GM19455 (cell line): ENCODE measurements at regions not wholly inside any gene's neighbourhood (a gene's known extent, or its start where the extent isn't known, plus 50 kb on each side); places are given as distances from the start of the nearest gene placed in this dataset.

ENCODE experiments used
- ATAC-seq: cut with Tn5 transposase; IDR thresholded peaks from one replicate; pipeline ENCODE4 v1.9.1; 2021; ENCODE audit not compliant: unreplicated experiment

DNA sequence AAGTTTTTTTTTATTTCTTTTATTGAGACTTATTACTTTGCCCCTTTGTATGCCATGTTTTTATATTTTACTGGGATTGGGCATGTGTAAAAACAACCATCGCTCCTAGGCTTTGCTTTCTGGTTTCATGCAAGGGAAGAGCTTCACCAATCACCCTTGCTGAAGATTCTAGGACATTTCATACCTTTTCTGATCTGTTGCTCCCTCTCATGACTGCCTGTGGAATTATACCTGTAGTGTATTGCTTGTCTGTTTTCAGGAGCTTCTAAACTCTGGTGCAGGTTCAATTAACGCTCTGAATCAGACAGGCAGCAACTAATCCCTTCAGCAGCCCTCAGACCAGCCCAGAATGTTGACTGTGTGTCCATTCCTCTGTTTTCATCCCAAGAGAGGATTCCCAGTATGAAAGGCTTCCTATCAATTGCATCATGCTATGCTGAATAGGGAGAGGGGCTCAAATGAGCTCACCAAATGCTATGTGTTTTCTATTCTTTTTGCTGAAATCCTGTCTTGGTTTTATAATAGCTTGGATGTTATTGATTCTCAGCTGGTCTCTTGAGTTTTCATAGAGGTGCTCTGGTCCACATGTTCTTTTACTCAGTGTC lies 572.9 kb upstream of the CDH6 start:
- ATAC-seq = no peak

DNA sequence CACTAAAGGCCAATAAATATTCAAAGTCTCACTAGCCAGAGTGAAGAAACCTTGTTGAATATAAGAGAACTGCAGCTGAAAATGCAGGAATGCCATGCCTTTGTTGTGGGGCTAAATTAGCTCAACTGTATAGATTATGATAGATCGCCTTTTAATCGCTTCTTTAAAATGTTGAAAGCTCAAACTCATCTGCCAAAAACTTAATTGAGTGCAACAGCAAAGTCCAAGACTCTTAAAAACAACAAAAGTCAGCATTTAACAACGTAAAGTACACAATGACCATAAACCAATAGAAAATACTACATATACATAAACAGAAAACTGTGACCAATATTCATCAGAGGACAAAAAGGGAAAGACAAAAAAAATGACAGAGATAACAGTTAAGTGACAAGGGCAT lies 585.0 kb upstream of the CDH6 start:
- ATAC-seq = no peak

DNA sequence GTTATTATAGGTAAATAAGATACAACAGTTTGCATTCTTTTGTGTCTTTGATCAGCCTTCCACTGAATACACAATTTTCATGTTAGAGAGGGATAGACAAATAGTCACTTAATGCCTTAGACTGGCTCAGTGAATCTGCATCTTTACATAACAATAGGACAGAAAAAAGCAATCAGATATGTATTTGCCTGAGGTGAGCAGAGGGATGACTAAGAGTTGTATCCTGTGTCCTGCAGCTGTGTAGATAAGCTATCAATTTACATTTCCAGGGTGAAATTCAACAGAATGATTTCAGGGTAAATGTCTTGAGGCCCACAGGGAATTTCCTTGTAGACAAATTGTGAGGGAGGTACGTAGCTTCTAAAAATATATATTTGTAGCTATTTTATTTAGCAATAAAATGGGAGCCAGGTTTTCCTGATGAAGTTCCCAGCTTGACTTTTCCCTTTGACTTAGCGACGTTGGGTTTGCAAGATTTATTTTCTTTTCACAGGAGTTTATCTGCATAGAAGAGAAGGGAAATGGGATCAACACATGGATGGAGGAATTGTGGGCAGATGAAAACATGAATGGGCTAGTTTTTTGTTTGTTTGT lies 586.1 kb upstream of the CDH6 start:
- no peak for ATAC-seq

DNA sequence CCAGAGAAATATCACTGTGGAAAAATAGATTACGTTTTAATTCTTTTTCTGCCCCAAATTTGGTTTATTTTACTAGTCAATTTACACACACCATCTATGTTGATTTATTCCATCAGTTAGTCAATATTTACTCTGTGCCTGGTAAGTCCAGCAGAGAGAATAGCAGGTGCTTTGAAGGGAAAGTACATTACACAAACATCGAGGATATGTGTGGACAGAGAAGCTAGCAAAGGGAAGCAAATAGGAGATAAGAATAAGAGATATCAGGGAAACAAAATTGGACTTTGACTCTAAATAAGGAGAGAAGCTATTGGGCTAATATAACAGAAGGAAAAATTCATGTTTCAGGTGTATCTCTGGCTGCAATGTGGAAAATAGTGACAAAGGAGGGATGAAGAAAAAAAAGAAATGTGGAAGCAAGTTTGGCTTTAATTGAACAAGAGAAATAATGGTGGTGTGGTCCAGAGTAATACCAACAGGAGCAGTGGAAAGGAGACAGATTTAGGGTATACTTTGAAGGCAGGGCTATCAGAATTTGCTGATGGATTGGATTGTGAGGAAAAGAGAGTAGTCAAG lies 587.7 kb upstream of the CDH6 start:
- no peak for ATAC-seq

DNA sequence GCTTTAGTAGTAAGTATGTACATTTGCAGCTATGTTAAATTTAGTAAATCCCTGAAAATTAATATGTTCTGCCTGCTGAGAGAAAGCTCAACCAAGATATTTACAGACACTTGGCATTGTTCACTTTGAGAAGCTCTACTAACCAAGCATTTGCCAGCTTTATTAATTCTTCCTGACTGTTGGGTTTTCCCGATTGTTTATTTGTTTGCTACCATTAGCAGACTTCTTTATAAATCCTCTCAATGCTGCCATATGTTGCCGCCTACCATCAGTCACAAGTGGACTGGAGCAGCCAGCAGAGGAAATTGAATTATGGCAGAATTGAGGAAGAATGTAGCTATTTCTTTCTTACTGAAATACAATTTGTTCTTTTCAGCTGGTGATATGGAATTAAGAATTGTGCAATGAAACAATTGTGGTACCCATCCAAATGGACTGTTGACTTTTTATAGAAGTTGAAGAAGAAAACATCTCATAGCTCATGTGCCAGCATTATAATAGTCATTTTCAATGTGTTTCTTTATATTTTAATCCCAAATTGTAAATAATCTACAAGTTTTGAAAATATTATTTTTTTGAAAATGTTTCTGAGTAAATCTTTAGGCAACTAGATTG lies 588.7 kb upstream of the CDH6 start:
- ATAC-seq = no peak

DNA sequence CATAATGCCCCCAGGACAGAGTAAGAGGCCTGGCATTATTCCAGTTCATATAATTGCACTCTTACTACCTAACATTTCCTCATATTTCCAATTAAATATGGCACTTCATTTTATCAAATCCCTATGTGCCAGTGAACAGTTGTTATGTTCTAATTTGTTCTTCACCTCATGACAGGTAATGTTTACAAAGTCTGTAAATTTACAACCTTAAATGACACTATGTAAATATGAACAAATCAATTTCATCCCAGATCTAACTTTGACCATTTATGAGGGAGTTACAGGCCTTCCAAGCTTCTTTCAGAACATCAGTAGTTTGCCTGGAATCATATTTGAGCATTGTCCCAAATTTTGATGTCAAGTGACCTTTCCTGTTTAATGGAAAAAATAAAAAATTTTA lies 592.6 kb upstream of the CDH6 start:
- ATAC-seq = no peak

DNA sequence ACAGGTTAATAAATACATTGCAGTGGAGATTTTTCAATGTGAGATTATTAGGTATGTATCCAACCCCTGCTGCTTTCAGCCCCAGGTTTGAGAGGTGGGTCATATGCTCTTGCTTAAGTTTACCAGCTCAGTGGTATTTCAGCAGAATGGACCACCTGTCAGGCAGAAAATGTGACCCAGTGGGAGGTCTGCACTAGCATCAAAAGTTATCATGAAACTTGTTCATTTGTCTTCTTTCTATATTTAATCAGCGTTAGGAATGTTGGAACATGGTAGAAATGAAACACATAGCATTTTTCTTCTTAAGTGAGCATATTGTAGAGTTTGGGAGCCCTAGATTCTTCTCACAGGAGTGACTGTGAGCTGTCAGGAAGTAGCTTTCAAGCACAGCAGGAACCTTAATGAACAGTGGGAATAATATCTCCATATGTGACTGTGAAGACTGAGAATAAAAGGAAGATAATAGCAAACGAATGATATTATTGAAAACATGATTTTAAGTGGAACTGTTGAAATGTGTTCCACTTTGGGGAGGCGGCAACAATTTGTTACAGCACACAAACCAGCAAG lies 596.9 kb upstream of the CDH6 start:
- ATAC-seq = no peak

DNA sequence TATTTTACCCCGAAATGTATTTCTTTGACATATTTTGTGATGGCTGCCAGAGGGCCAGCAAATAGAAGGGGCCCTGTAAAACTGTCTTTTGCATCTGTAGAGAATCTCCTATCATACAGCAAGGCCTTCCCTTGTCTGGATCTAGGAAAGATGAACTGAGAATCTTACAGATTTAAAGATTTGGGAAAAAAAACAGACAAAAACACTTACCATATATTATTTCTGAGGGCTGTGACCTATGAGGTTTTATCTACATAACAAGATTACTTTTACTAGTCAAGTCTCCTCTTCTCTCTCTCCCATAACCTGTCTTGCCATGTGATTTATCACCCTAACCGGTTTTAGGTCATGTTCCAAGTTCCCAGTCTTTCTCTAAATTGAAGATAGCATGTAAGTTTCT lies 599.2 kb upstream of the CDH6 start:
- no peak for ATAC-seq

DNA sequence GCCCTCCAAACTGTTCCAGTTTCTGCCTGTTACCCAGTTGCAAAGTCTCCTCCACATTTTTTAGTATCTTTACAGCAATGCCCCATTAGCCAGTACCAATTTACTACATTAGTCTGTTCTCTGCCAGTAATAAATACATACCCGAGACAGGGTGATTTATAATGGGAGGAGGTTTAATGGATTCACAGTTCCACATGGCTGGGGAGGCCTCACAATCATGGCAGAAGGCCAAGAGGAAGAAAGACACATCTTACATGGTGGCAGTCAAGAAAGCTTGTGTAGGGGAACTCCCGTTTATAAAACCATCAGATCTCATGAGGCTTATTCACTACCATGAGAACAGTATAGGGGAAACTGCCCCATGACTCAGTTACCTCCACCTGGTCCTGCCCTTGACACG lies 600.7 kb upstream of the CDH6 start:
- no peak for ATAC-seq

DNA sequence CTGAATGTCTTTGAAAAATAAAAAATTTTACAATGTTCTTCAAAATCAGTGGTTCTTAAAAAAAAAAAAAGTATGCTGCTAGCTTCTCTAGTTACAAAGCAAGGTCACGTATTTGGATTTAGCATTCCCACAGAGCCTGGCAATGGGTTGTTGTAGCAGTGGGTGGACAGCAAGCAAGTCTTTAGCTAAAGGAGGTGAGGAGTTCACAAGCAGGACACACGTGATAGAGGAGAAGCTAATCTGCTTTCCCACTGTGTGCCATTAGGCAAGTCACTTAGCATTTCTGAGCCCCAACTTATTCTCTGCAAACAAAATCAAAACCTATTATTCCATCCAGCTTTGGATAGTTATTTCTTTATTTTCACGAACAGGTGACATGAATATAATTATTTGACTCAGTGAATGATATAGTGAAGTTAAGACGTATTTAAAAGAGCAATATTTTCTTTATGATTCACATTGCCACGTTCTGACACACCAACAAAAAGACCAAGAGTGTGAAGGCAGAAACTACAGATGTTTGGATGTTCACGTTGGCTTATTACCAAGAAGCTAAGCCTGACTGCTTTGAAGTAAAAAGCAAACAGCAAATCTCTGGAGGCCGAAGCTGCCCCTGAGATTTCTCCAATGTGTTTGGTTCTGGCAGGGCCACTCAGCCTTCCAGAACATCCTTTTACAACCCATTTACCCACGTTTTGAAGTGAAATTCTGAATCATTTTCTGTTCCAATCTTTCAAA lies 612.1 kb upstream of the CDH6 start:
- no peak for ATAC-seq

DNA sequence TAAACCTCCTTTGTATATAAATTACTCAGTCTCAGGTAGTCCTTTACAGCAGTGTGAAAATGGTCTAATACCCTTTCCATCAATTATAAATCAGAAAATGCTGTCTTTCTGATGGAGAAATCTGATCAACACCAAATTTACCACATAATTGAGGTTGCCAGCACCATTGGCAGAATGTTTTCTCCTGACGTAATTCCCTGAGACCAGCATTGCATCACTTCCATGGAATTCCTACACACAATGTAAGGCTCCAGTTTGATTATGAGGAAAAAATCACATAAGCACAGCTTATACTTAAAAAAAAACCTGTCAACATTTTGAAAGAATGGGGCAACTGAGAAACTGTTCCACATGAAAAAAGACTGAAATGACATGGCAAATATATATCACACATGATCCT lies 618.7 kb upstream of the CDH6 start:
- ATAC-seq = no peak

DNA sequence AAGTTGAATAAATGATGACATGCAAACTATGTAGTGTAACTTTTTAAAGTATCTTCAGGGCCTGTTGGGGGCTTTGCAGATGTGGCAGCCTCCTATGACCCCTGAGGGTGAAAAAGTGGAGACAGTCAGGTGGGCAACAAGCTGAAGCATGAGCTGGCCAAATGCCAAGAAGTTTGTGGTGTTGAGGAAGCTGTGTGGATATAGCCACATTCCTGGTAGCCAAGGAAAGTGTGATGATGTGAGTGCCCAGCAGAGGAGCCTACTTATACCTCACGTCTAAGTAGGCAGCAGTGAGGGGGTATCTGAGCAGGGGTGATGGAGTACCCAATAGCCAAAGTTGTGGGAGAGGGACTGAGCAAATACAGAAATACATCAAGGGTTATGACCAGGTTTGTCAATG lies 621.2 kb upstream of the CDH6 start:
- ATAC-seq = no peak

DNA sequence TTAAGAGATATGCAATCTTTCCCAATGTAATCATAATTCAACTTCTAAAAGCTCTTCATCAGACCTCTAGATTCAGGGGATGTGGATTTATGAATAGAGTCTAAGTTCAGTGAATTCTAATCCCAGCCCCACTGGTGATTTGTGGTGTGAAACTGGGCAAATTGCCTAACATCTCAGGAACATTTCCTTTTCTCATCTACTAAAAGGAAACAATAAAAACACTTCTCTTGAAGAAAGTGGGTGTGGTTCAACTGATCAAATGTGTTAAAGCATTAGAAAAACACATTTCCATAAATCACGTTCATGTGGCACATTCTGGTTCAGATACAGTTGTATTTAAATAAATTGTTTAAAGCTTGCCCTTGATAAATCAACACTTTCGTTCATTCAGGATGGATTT lies 631.7 kb upstream of the CDH6 start:
- ATAC-seq = no peak

DNA sequence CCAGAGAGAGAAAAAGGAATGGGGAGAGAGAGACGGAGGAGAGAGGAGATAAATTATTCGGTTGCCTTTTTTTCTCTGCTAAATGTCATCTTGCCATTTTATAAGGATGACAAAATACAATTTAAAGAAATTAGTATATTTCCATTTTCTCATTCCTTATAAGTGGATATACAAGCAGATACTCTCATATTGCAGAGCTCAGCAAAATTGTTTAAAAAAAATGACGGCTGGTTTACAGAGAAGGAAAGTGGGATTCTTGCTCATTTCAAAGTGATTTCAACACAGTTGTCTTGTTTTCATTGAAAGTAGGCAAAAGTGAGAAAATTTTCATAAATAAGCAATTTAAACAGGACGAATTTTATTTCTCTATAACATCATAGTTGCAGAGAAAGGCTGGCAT lies 641.9 kb upstream of the CDH6 start:
- ATAC-seq = no peak

DNA sequence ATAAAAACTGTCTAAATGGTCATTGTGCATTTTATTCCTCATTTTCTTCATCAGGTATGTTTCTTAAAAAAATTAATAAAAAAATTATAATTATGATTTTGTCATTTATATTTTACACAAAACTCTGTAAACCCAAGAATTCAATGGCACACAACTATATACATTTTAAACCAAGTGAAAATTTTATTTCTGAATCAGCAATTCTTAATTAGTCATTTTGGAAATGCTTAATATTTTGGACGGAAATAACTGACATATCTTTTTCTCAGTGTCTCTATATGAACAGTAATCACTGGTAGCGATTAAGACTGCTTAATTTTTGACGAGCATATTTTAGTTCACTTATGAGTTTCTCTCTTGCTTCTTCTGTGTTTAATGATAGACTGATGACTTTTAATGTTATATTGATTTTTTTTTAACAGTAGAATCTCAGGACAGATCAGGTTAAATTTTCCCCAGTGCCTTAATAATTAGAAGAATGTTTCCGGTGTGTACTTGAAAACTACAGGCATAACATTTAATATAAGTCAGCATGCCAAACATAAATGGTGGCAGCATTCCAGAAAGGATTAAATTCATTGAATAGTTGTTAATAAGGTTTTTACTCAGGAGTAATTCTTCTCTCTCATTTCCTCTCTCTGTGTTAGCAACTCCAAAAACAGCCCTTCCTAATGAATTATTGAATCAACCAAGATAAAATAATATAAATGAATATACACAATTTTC lies 644.7 kb upstream of the CDH6 start:
- no peak for ATAC-seq

DNA sequence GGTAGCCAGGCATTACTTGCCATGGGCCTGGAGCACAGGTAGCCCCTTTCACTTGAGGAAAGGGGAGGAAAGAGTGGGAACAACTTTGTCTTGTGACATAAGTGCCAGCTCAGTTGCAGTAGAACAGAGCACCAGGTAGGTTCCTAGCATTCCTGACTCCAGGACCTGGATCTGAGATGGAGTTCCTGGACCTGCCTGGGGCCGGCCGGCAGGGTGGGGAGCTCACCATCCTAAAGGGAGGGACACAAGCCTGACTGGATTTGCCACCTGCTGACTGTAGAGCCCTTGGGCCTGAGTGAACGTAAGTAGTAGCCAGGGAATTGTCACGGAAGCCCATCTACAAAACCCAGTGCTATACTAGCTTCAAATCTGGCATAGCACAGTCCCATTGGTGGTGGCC lies 653.3 kb upstream of the CDH6 start:
- ATAC-seq = no peak

DNA sequence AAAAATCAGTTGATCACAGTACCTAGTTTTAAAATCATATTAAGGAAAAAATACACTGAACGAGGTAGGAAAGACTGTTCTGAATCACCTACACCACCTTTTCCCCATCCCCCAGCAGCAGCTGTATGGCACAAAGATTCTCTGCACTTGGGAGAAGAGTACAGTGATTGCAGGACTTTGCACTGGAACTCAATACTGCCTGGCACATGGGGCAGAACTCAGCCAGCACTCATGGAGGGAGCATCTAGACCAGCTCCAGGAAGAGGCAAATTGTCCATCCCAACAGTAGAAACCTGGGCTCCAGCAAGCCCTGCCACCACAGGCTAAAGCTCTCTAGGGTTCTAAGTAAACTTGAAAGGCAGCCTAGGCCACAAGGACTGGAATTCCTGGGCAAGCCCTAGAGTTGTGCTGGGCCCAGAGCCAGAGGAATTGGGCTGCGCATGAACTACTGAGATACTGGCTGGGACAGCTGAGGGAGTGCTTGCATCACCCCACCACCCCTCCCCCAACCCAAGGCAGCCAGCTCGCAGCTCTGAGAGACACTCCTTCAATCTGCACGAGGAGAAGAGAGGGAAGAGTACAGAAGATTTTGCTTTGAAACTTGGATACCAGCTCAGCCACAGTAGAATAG lies 654.4 kb upstream of the CDH6 start:
- no peak for ATAC-seq

DNA sequence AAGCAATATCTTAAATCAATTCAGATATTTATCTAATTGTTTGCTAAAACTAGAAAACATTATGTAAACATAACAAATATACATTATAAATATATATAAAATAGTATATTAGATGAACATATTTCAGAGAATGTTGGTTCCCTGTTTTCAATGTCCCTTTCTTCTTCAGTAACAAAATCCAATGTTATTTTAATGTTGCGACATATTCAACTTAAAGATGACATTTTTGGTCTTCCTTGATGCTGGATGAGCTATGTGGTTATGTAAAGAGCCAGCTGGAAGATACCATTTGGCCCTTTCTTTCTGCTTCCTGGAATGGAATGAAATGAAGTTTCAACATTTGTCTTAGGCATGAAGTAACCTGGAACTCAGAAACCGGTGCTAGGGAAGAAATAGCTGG lies 668.1 kb upstream of the CDH6 start:
- ATAC-seq = no peak

DNA sequence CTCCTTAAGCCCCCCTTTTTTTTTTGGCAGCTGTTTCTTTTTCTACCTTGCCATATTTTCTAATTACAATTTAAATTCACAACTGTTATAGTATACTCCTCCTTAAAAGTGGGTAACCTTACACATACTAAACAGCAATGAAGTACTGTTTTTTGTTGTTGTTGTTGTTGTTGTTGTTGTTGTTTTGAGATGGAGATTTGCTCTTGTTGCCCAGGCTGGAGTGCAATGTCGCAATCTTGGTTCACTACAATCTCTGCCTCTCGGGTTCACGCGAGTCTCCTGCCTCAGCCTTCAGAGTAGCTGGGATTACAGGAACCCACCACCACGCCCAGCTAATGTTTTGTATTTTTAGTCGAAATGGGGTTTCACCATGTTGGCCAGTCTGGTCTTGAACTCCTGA lies 669.1 kb upstream of the CDH6 start:
- ATAC-seq = no peak

DNA sequence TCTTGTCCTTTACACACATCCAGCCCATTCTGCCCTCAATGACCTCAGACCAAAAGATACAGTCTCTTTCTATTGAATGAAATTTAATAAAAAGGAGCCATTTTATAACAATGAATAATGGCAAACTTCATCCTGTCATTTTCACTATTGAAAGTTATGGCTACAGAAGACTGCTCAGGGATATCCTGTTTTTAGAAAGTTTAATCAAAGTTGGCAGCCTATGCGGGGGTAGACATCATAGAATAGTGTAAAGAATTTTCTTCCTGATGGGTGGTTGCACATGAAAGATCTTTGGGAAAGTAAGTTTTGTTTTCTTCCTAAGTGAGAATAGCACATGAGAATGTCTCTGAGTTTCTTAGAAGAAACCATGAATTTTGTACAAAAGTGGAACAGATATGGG lies 670.4 kb upstream of the CDH6 start:
- no peak for ATAC-seq
